ENCODE measurements at regions not wholly inside any gene's neighbourhood (a gene's known extent, or its start where the extent isn't known, plus 50 kb on each side); places are given as distances from the start of the nearest gene placed in this dataset.

DNA sequence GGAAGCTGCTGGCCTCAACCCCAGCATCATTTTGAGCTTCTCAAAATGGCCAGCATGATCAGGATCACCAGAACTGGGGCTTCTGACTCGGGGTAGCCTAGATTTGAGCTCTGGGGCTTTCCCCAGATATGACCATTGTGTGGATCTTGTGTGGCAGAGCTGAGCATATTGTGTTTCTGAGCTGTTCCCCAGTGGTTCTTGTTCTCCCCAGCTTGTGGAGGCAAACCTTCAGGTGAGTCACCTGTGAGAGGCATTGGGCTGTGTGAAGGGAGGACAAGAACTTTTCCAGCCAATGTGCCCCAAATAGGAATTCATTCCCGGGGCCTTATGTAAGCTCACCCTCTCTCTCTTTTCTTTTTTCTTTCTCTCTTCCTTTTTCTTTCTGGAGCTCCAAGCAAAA lies 80.7 kb upstream of the PITX1 start (continued):
- TF ChIP-seq LARP7 (IDR thresholded peaks at IDR 0.05) (no peak), NRF1 (conservative IDR thresholded peaks at IDR 0.05; ENCODE audit: low read depth, low read length) (no peak), SMAD1 (IDR thresholded peaks at IDR 0.05; ENCODE audit: low read depth, partially characterized antibody) (no peak), RUNX3 (IDR thresholded peaks at IDR 0.05; ENCODE audit: low read length) (no peak)

DNA sequence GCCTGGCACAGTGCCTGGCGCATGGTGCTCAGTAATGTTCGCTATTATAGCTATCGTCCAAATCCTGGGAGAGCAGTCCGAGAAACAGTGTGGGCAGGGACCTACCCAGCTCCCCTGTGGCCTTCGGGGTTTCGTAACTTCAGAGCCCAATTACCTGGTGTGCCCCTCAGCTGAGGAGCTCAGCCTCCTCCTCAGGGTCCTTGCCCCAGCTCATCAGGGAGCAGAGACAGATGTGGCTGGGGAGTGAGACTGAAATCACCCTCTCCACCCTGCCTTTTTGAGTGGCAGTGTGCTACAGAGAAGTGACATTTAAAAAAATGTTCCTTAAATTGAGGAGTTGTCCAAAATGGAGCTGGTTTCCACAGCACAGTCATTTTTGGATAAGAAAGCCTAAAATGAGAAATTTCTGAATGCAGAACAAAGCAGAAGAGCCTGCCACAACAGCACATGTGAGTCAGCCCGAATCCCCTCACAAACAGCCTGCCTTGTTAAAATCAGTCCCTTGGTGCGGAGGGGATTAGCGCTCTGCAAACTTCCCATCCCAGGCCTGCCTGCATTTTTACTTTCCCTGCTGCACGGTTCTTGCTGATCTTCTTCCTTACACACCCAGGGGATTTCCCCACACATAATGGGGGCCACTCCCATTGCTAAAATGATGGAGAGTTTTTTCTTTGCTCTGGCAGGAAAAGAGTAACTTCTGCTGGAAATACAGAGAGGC lies 78.1 kb upstream of the PITX1 start:
- ChIA-PET RAD21 (ENCODE audit: unreplicated experiment) (no interaction called here), SMC1A (ENCODE audit: uncharacterized antibody, unreplicated experiment) (no interaction called here), CTCF (no interaction called here), POLR2A (no interaction called here)
- intact Hi-C loops (cut with micrococcal nuclease; ENCODE audit: unreplicated experiment) (no loop called here), in situ Hi-C loops (cut with MboI) (no loop called here)
- ATAC-seq, result no peak
- 32% methylated on average over 10 of the region's 10 CpGs for WGBS (ENCODE audit: insufficient coverage, insufficient replicate concordance, low lambda C conversion rate, missing lambda C conversion rate)
- H4K20me1 ChIP-seq (ENCODE audit: control insufficient read depth, insufficient read depth), result no peaks in the 10 kb centered on the region
- no peaks in the 10 kb centered on the region; a peak in 1 of 4 replicates for H3K27me3 ChIP-seq (replicated peaks in 1 of 2; ENCODE audit: control insufficient read depth in 2 of 2, insufficient read depth in 2 of 2, low read length in 1 of 2)
- H3K4me2 ChIP-seq (ENCODE audit: control insufficient read depth, insufficient read depth), result no peak overlapping the region
- H3K9me3 ChIP-seq (replicated peaks; ENCODE audit: control insufficient read depth, insufficient read depth, low read length), result no peaks in the 10 kb centered on the region
- no peak overlapping the region for H3K27ac ChIP-seq (ENCODE audit: control insufficient read depth, insufficient read depth)
- no peak overlapping the region for H3K4me3 ChIP-seq
- H3K9ac ChIP-seq (ENCODE audit: control insufficient read depth, insufficient read depth, low read length), result no peak overlapping the region
- no peaks in the 10 kb centered on the region for H3K36me3 ChIP-seq (ENCODE audit: control insufficient read depth in 2 of 2, insufficient read depth in 2 of 2, low read length in 1 of 2)
- no peaks in the 10 kb centered on the region for H3K4me1 ChIP-seq (ENCODE audit: control insufficient read depth, insufficient read depth, low read length)
- no peak overlapping the region for H2AFZ ChIP-seq (ENCODE audit: control insufficient read depth, low read depth, low read length)
- no peak for FAIRE-seq
- no peaks in the 10 kb centered on the region for H3K79me2 ChIP-seq (ENCODE audit: control insufficient read depth, insufficient read depth, low read length)
- no peak for DNase-seq (ENCODE audit: low read depth, low spot score)
- BruUV-seq (replicated peaks), result no TSS peak
- no peak for TF ChIP-seq LARP7 (IDR thresholded peaks at IDR 0.05)
- no peak for TF ChIP-seq NFYA (IDR thresholded peaks at IDR 0.05; ENCODE audit: borderline replicate concordance, low read depth, low read length)
- TF ChIP-seq KLF5 (IDR thresholded peaks at IDR 0.05; ENCODE audit: partially characterized antibody), result no peak
- TF ChIP-seq SIN3A (IDR thresholded peaks at IDR 0.05; ENCODE audit: low read depth, low read length), result no peak
- TF ChIP-seq, protein P1, sequence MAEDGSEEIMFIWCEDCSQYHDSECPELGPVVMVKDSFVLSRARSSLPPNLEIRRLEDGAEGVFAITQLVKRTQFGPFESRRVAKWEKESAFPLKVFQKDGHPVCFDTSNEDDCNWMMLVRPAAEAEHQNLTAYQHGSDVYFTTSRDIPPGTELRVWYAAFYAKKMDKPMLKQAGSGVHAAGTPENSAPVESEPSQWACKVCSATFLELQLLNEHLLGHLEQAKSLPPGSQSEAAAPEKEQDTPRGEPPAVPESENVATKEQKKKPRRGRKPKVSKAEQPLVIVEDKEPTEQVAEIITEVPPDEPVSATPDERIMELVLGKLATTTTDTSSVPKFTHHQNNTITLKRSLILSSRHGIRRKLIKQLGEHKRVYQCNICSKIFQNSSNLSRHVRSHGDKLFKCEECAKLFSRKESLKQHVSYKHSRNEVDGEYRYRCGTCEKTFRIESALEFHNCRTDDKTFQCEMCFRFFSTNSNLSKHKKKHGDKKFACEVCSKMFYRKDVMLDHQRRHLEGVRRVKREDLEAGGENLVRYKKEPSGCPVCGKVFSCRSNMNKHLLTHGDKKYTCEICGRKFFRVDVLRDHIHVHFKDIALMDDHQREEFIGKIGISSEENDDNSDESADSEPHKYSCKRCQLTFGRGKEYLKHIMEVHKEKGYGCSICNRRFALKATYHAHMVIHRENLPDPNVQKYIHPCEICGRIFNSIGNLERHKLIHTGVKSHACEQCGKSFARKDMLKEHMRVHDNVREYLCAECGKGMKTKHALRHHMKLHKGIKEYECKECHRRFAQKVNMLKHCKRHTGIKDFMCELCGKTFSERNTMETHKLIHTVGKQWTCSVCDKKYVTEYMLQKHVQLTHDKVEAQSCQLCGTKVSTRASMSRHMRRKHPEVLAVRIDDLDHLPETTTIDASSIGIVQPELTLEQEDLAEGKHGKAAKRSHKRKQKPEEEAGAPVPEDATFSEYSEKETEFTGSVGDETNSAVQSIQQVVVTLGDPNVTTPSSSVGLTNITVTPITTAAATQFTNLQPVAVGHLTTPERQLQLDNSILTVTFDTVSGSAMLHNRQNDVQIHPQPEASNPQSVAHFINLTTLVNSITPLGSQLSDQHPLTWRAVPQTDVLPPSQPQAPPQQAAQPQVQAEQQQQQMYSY (CRISPR knock-in tag; IDR thresholded peaks at IDR 0.05), result no peak
- TF ChIP-seq NRF1 (conservative IDR thresholded peaks at IDR 0.05; ENCODE audit: low read depth, low read length), result no peak
- TF ChIP-seq MYB (IDR thresholded peaks at IDR 0.05; ENCODE audit: borderline replicate concordance, low read depth, low read length), result no peak
- no peak for TF ChIP-seq TCF12 (IDR thresholded peaks at IDR 0.05; ENCODE audit: low read depth, low read length)
- no peak for TF ChIP-seq SMAD5 (IDR thresholded peaks at IDR 0.05; ENCODE audit: low read depth)
- TF ChIP-seq ATF7 (IDR thresholded peaks at IDR 0.05; ENCODE audit: low read depth), result no peak
- TF ChIP-seq, protein P2, sequence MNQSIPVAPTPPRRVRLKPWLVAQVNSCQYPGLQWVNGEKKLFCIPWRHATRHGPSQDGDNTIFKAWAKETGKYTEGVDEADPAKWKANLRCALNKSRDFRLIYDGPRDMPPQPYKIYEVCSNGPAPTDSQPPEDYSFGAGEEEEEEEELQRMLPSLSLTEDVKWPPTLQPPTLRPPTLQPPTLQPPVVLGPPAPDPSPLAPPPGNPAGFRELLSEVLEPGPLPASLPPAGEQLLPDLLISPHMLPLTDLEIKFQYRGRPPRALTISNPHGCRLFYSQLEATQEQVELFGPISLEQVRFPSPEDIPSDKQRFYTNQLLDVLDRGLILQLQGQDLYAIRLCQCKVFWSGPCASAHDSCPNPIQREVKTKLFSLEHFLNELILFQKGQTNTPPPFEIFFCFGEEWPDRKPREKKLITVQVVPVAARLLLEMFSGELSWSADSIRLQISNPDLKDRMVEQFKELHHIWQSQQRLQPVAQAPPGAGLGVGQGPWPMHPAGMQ (IDR thresholded peaks at IDR 0.05; ENCODE audit: borderline replicate concordance), result no peak
- TF ChIP-seq, protein P3, sequence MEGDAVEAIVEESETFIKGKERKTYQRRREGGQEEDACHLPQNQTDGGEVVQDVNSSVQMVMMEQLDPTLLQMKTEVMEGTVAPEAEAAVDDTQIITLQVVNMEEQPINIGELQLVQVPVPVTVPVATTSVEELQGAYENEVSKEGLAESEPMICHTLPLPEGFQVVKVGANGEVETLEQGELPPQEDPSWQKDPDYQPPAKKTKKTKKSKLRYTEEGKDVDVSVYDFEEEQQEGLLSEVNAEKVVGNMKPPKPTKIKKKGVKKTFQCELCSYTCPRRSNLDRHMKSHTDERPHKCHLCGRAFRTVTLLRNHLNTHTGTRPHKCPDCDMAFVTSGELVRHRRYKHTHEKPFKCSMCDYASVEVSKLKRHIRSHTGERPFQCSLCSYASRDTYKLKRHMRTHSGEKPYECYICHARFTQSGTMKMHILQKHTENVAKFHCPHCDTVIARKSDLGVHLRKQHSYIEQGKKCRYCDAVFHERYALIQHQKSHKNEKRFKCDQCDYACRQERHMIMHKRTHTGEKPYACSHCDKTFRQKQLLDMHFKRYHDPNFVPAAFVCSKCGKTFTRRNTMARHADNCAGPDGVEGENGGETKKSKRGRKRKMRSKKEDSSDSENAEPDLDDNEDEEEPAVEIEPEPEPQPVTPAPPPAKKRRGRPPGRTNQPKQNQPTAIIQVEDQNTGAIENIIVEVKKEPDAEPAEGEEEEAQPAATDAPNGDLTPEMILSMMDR (IDR thresholded peaks at IDR 0.05 in 2 of 3, conservative IDR thresholded peaks at IDR 0.05 in 1 of 3; ENCODE audit: control insufficient read depth in 2 of 3, extremely low read depth in 1 of 3, insufficient read depth in 1 of 3, low read depth in 3 of 3, low read length in 3 of 3), result no peak
- no peak for TF ChIP-seq HDGF (IDR thresholded peaks at IDR 0.05)
